Kidney (tissue), 13 donors: ENCODE measurements at regions not wholly inside any gene's neighbourhood (a gene's known extent, or its start where the extent isn't known, plus 50 kb on each side); places are given as distances from the start of the nearest gene placed in this dataset.

Experiments
- DNase-seq, 5 donors: peaks; one replicate each; pipeline ENCODE4 v3.0.0-alpha.2; 2013 to 2020
- FAIRE-seq: peaks from 2 replicates; lab custom pipeline; 2012; peaks lifted over from hg19 to GRCh38; lab: Jason Lieb, UNC
- H3K27ac ChIP-seq, 2 donors: one replicate each; pipeline ENCODE4 v1.7.0; 2013; ENCODE audit warnings: low read depth in 2 of 2, low read length in 2 of 2, inconsistent platforms in 1 of 2
- H3K27me3 ChIP-seq: one replicate; pipeline ENCODE4 v1.7.1; 2013; ENCODE audit warnings: low read length, inconsistent platforms; ENCODE audit not compliant: control insufficient read depth, insufficient read depth
- H3K36me3 ChIP-seq, 3 donors: one replicate each; pipeline versions ENCODE4 v1.7.0 to v1.7.1; 2013; ENCODE audit warnings: low read length in 3 of 3, control low read depth in 1 of 3, inconsistent platforms in 1 of 3; ENCODE audit not compliant: insufficient read depth in 3 of 3, control insufficient read depth in 2 of 3
- H3K4me1 ChIP-seq, 3 donors: one replicate each; pipeline versions ENCODE4 v1.7.0 to v1.7.1; 2013; ENCODE audit warnings: low read length in 3 of 3, inconsistent platforms in 1 of 3, low read depth in 1 of 3; ENCODE audit not compliant: control insufficient read depth in 2 of 3, insufficient read depth in 2 of 3
- H3K4me3 ChIP-seq, 3 donors: one replicate each; pipeline versions ENCODE4 v1.7.0 to v1.8.1; 2013; ENCODE audit warnings: low read length in 3 of 3, control low read depth in 1 of 3, inconsistent platforms in 1 of 3
- H3K9ac ChIP-seq, 3 donors: one replicate each; pipeline versions ENCODE4 v1.7.0 to v1.7.1; 2013; ENCODE audit warnings: low read length in 3 of 3, control low read depth in 1 of 3, inconsistent platforms in 1 of 3
- H3K9me3 ChIP-seq, 3 donors: one replicate each; pipeline versions ENCODE4 v1.7.0 to v1.7.1; 2013; ENCODE audit warnings: low read length in 3 of 3, control low read depth in 1 of 3, inconsistent platforms in 1 of 3; ENCODE audit not compliant: control insufficient read depth in 2 of 3, insufficient read depth in 1 of 3
- intact Hi-C: fragments of 100-400 bp; cut with DNase I; formaldehyde crosslinking; loops from one replicate; pipeline ENCODE4 v1.11.1; 2022
- TF ChIP-seq, protein P1 (sequence below): IDR thresholded peaks from 3 replicates; pipeline ENCODE4 v1.5.1; 2012; ENCODE audit warnings: mild to moderate bottlenecking, moderate library complexity, borderline replicate concordance; ENCODE audit not compliant: insufficient read depth; ENCODE audit errors: extremely low read depth
- donor health status: control.
- donor health status: control.
- donor health status: control.
- donor health status: control.
- donor health status: control.
- donor health status: DM: yes; HTN: yes; CAD: no.
- donor health status: Normal renal cell carcinoma (clear cell type).

DNA sequence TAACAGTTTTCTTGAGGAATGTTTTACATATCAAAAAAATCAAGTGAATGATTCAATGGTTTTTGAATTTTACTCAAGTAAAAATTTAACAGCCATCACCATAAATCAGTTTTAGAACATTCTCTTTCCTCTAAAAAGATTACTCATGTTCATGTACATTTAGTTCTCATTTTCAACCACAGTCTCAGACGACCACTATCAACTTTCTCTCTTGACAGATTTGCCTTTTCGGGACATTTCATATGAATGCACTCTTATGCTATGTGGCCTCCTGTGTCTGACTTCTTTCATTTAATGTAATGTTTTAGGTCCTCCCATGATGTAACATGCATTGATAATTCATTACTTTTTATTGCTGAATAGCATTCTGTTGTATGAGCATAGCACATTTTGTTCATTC lies 309.3 kb upstream of the PLSCR5 start:
- Histone ChIP-seq H3K4me3 (no peak overlapping the region), H3K27ac (no peak overlapping the region), H3K36me3 (no peaks in the 10 kb centered on the region), H3K9me3 (no peaks in the 10 kb centered on the region), H3K27me3 (no peaks in the 10 kb centered on the region), H3K4me1 (no peaks in the 10 kb centered on the region), H3K9ac (no peak overlapping the region)
- TF ChIP-seq, protein P1, sequence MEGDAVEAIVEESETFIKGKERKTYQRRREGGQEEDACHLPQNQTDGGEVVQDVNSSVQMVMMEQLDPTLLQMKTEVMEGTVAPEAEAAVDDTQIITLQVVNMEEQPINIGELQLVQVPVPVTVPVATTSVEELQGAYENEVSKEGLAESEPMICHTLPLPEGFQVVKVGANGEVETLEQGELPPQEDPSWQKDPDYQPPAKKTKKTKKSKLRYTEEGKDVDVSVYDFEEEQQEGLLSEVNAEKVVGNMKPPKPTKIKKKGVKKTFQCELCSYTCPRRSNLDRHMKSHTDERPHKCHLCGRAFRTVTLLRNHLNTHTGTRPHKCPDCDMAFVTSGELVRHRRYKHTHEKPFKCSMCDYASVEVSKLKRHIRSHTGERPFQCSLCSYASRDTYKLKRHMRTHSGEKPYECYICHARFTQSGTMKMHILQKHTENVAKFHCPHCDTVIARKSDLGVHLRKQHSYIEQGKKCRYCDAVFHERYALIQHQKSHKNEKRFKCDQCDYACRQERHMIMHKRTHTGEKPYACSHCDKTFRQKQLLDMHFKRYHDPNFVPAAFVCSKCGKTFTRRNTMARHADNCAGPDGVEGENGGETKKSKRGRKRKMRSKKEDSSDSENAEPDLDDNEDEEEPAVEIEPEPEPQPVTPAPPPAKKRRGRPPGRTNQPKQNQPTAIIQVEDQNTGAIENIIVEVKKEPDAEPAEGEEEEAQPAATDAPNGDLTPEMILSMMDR, result no peak
- DNase-seq (no peak), FAIRE-seq (no peak)
- intact Hi-C loops, result no loop called here

DNA sequence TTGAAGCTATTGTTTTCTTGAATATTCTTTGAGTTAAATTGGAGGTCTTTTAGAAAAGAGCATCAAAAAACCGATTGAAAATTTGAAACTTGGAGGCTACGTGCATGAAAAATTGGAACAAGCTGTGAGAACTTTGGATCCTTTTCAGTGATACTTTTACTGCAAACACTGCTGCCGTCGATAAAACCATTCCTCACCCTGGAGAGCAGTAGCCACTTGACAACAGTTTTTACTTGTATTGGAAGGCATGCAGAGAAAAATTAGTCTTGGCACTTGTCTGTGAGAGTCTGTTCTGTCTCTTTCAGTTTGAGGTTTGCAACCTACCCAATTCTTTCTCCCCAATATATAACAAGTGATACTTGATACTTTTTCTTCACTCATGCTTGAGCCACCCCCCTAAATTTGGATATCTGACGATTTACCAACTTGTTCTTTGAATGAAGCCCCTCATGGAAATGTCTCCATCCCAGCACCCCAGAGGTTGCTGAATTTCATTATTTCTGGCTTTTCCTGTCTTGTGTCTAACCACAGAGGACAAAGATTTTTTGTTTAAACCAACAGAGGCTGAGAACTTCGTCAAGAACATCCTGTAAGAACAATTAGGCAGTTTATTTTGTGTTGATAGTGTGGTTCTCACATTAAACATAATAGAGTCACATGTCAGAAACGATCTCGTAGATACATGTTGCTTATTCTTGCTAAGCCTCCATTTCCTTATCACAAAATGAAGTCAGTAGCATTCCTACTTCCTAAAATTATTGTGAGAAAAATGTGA lies 307.3 kb upstream of the PLSCR5 start:
- Histone ChIP-seq H3K27ac (no peak overlapping the region), H3K4me1 (no peaks in the 10 kb centered on the region), H3K27me3 (no peaks in the 10 kb centered on the region), H3K4me3 (no peak overlapping the region), H3K36me3 (no peaks in the 10 kb centered on the region), H3K9me3 (no peaks in the 10 kb centered on the region), H3K9ac (no peak overlapping the region)
- DNase-seq (no peak), FAIRE-seq (no peak)
- TF ChIP-seq, protein P1, result no peak
- intact Hi-C loops, result no loop called here

DNA sequence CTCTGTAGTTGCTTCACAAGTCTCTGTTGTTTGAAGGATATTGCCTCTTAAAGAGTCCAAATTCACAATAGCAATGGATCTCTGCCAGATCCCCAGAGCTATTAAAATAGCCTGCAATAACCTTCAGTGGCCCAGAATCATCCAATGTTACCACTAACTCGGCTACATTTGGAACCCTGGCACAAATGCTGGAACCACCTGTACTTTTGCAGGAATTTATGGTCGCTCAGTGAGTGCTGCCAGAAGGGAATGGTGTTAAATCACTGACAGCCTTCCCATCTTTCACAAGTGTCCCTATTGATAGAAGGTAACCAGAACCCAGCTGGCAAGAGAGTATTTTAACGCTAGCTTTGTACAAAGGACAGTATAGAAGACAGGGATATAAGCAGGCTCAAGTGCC lies 298.8 kb upstream of the PLSCR5 start:
- TF ChIP-seq, protein P1, result no peak
- intact Hi-C loops, result no loop called here
- H3K36me3 ChIP-seq, result no peaks in the 10 kb centered on the region
- no peaks in the 10 kb centered on the region for H3K4me1 ChIP-seq
- no peaks in the 10 kb centered on the region for H3K9me3 ChIP-seq
- FAIRE-seq (no peak), DNase-seq (no peak)
- no peak overlapping the region for H3K4me3 ChIP-seq
- H3K27ac ChIP-seq, result no peak overlapping the region
- H3K27me3 ChIP-seq, result no peaks in the 10 kb centered on the region
- H3K9ac ChIP-seq, result no peak overlapping the region

DNA sequence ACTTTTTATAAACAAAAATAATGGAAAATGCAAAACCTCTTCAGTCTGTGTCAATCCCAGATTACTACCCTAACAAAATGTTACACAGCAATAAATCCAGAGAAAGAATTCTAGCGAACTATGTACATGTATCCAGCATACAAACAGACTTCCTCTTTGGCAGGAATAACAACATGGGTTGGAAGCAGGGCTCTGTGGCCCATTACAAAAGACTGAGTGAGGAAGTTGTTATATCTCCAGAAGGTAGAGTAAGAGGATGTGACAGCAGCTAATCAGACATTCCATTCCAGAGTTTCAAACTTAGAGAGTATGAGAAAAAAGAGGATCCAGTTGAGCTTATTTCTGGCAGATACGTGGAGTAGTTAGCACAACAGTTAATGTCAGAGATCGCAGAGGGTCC lies 294.0 kb upstream of the PLSCR5 start:
- intact Hi-C loops, result no loop called here
- Histone ChIP-seq H3K27me3 (no peaks in the 10 kb centered on the region), H3K27ac (no peak overlapping the region), H3K4me3 (no peak overlapping the region), H3K9ac (no peak overlapping the region), H3K36me3 (no peaks in the 10 kb centered on the region), H3K4me1 (no peaks in the 10 kb centered on the region), H3K9me3 (no peaks in the 10 kb centered on the region)
- FAIRE-seq (no peak), DNase-seq (no peak)
- TF ChIP-seq, protein P1, result no peak
